ENCODE measurements at regions not wholly inside any gene's neighbourhood (a gene's known extent, or its start where the extent isn't known, plus 50 kb on each side); places are given as distances from the start of the nearest gene placed in this dataset.

DNA sequence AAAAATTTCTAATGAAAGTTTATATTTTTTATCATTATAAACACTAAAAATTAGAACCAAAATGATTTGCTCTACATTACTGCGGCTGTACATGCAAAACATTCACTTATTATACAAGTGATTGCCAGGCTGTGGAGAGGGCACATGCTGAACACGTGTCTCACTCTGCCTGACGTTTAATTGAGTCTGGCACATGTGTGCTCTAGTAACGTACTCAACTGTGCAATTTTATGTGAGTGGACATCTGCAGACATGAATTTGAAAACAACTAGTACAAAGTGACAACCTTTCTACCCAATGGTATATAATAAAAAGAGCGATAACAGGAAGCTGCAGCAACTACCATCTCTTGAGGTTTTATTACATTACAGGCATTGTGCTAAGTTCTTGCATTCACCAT is 341.4 kb downstream of the KLF12 start:
- BruUV-seq (replicated peaks), result no TSS peak
- TF ChIP-seq, protein P1, sequence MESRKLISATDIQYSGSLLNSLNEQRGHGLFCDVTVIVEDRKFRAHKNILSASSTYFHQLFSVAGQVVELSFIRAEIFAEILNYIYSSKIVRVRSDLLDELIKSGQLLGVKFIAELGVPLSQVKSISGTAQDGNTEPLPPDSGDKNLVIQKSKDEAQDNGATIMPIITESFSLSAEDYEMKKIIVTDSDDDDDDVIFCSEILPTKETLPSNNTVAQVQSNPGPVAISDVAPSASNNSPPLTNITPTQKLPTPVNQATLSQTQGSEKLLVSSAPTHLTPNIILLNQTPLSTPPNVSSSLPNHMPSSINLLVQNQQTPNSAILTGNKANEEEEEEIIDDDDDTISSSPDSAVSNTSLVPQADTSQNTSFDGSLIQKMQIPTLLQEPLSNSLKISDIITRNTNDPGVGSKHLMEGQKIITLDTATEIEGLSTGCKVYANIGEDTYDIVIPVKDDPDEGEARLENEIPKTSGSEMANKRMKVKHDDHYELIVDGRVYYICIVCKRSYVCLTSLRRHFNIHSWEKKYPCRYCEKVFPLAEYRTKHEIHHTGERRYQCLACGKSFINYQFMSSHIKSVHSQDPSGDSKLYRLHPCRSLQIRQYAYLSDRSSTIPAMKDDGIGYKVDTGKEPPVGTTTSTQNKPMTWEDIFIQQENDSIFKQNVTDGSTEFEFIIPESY (IDR thresholded peaks at IDR 0.05; ENCODE audit: extremely low read depth, insufficient replicate concordance, low read length), result no peak
- no peak for TF ChIP-seq CBX3 (IDR thresholded peaks at IDR 0.05; ENCODE audit: low read depth)
- TF ChIP-seq SP1 (IDR thresholded peaks at IDR 0.05; ENCODE audit: low read depth), result no peak
- TF ChIP-seq ELF1 (IDR thresholded peaks at IDR 0.05; ENCODE audit: borderline replicate concordance, low read depth), result no peak
- TF ChIP-seq, protein P2, sequence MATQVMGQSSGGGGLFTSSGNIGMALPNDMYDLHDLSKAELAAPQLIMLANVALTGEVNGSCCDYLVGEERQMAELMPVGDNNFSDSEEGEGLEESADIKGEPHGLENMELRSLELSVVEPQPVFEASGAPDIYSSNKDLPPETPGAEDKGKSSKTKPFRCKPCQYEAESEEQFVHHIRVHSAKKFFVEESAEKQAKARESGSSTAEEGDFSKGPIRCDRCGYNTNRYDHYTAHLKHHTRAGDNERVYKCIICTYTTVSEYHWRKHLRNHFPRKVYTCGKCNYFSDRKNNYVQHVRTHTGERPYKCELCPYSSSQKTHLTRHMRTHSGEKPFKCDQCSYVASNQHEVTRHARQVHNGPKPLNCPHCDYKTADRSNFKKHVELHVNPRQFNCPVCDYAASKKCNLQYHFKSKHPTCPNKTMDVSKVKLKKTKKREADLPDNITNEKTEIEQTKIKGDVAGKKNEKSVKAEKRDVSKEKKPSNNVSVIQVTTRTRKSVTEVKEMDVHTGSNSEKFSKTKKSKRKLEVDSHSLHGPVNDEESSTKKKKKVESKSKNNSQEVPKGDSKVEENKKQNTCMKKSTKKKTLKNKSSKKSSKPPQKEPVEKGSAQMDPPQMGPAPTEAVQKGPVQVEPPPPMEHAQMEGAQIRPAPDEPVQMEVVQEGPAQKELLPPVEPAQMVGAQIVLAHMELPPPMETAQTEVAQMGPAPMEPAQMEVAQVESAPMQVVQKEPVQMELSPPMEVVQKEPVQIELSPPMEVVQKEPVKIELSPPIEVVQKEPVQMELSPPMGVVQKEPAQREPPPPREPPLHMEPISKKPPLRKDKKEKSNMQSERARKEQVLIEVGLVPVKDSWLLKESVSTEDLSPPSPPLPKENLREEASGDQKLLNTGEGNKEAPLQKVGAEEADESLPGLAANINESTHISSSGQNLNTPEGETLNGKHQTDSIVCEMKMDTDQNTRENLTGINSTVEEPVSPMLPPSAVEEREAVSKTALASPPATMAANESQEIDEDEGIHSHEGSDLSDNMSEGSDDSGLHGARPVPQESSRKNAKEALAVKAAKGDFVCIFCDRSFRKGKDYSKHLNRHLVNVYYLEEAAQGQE (IDR thresholded peaks at IDR 0.05; ENCODE audit: low read depth), result no peak
- no peak for TF ChIP-seq EZH2phosphoT487 (IDR thresholded peaks at IDR 0.05; ENCODE audit: borderline replicate concordance)
- no peak for TF ChIP-seq POLR2AphosphoS5 (IDR thresholded peaks at IDR 0.05; ENCODE audit: low read depth, low read length)
- no peak for TF ChIP-seq CEBPB (IDR thresholded peaks at IDR 0.05; ENCODE audit: low read depth)
- TF ChIP-seq, protein P3, sequence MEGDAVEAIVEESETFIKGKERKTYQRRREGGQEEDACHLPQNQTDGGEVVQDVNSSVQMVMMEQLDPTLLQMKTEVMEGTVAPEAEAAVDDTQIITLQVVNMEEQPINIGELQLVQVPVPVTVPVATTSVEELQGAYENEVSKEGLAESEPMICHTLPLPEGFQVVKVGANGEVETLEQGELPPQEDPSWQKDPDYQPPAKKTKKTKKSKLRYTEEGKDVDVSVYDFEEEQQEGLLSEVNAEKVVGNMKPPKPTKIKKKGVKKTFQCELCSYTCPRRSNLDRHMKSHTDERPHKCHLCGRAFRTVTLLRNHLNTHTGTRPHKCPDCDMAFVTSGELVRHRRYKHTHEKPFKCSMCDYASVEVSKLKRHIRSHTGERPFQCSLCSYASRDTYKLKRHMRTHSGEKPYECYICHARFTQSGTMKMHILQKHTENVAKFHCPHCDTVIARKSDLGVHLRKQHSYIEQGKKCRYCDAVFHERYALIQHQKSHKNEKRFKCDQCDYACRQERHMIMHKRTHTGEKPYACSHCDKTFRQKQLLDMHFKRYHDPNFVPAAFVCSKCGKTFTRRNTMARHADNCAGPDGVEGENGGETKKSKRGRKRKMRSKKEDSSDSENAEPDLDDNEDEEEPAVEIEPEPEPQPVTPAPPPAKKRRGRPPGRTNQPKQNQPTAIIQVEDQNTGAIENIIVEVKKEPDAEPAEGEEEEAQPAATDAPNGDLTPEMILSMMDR (IDR thresholded peaks at IDR 0.05 in 2 of 3, conservative IDR thresholded peaks at IDR 0.05 in 1 of 3; ENCODE audit: borderline replicate concordance in 1 of 3, insufficient read depth in 1 of 3, low read depth in 2 of 3, low read length in 2 of 3), result no peak
- no peak for TF ChIP-seq ZNF274 (IDR thresholded peaks at IDR 0.05; ENCODE audit: low read depth, low read length)
- TF ChIP-seq EZH2 (IDR thresholded peaks at IDR 0.05), result no peak
- TF ChIP-seq YY1 (IDR thresholded peaks at IDR 0.05; ENCODE audit: extremely low read depth, insufficient replicate concordance, low read depth, low read length), result no peak
- no peak for TF ChIP-seq SIN3A (IDR thresholded peaks at IDR 0.05; ENCODE audit: low read depth)
- TF ChIP-seq, protein P4, sequence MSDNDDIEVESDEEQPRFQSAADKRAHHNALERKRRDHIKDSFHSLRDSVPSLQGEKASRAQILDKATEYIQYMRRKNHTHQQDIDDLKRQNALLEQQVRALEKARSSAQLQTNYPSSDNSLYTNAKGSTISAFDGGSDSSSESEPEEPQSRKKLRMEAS (IDR thresholded peaks at IDR 0.05), result no peak
- no peak for TF ChIP-seq ZFX (IDR thresholded peaks at IDR 0.05)
- TF ChIP-seq POLR2A (IDR thresholded peaks at IDR 0.05; ENCODE audit: borderline replicate concordance, extremely low read depth, insufficient read depth, insufficient read length), result no peak
- no peak for TF ChIP-seq RAD21 (IDR thresholded peaks at IDR 0.05; ENCODE audit: low read depth)
- no peak overlapping the region for H3K4me3 ChIP-seq (replicated peaks in 1 of 2; ENCODE audit: low read depth in 1 of 2, low read length in 2 of 2)
- ChIA-PET POLR2A (no interaction called here), CTCF (no interaction called here), RAD21 (ENCODE audit: low non-redundant PET in 1 of 2, low total read pairs in 2 of 2, uncharacterized antibody in 2 of 2, unreplicated experiment in 2 of 2) (no interaction called here)
- ATAC-seq (no peak), DNase-seq (ENCODE audit: low read depth, low spot score) (no peak)
- H3K9me2 ChIP-seq (ENCODE audit: insufficient read depth), result no peaks in the 10 kb centered on the region
- H3K4me2 ChIP-seq (ENCODE audit: low read length), result no peak overlapping the region
- no peaks in the 10 kb centered on the region for H3K79me2 ChIP-seq (ENCODE audit: insufficient read depth, low read length)
- H3K9ac ChIP-seq (ENCODE audit: low read length), result no peak overlapping the region
- H4K20me1 ChIP-seq (ENCODE audit: insufficient read depth), result no peaks in the 10 kb centered on the region
- H3K27me3 ChIP-seq (ENCODE audit: insufficient read depth, low read length), result no peaks in the 10 kb centered on the region
- no peak overlapping the region for H2AFZ ChIP-seq (ENCODE audit: low read depth, low read length, poor library complexity, severe bottlenecking)
- H3K9me3 ChIP-seq (ENCODE audit: control insufficient read depth in 1 of 2, insufficient read depth in 1 of 2, low read depth in 1 of 2, low read length in 2 of 2), result no peaks in the 10 kb centered on the region
- no peaks in the 10 kb centered on the region for H3K4me1 ChIP-seq (ENCODE audit: control insufficient read depth in 1 of 2, insufficient read depth in 2 of 2, low read length in 2 of 2)
- H3K36me3 ChIP-seq (ENCODE audit: control insufficient read depth in 1 of 2, insufficient read depth in 2 of 2, low read length in 2 of 2), result no peaks in the 10 kb centered on the region
- intact Hi-C loops (cut with micrococcal nuclease), result no loop called here
- H3K27ac ChIP-seq (ENCODE audit: low read depth, low read length), result no peak overlapping the region

Data from HCT116 (cell line).